ENCODE measurements at regions not wholly inside any gene's neighbourhood (a gene's known extent, or its start where the extent isn't known, plus 50 kb on each side); places are given as distances from the start of the nearest gene placed in this dataset.

- TF ChIP-seq CTCF (IDR thresholded peaks at IDR 0.05; ENCODE audit: low read depth, low read length, poor library complexity, severe bottlenecking) (no peak), EZH2phosphoT487 (IDR thresholded peaks at IDR 0.05; ENCODE audit: borderline replicate concordance, low read length) (no peak)
These were observed 132.4 kb downstream of the LRRC30 start for GRCh38 chr18:7363338-7363737.
